ENCODE measurements at regions not wholly inside any gene's neighbourhood (a gene's known extent, or its start where the extent isn't known, plus 50 kb on each side); places are given as distances from the start of the nearest gene placed in this dataset.

- Mint-ChIP-seq H3K9me3 (peaks cover 5% of the 10 kb centered on the region), H3K4me1 (ENCODE audit: unreplicated experiment) (peaks cover 4% of the 10 kb centered on the region), H3K36me3 (no peaks in the 10 kb centered on the region), H3K27ac (no peak overlapping the region), H3K27me3 (no peaks in the 10 kb centered on the region), H3K4me3 (no peak overlapping the region)
- TF ChIP-seq CTCF (conservative IDR thresholded peaks at IDR 0.05), result no peak
- no peak for DNase-seq (ENCODE audit: extremely low spot score, unreplicated experiment)
These were observed 294.3 kb upstream of the SETBP1 start for GRCh38 chr18:44386401-44386800.

- TF ChIP-seq CTCF (conservative IDR thresholded peaks at IDR 0.05), result no peak
- Mint-ChIP-seq H3K27me3 (no peaks in the 10 kb centered on the region), H3K4me1 (ENCODE audit: unreplicated experiment) (peaks cover 9% of the 10 kb centered on the region), H3K9me3 (peaks cover 5% of the 10 kb centered on the region), H3K36me3 (no peaks in the 10 kb centered on the region), H3K4me3 (no peak overlapping the region), H3K27ac (no peak overlapping the region)
- no peak for DNase-seq (ENCODE audit: extremely low spot score, unreplicated experiment)
These were observed 292.4 kb upstream of the SETBP1 start for GRCh38 chr18:44388329-44388728.

GRCh38 chr18:44392933-44393332 lies 287.8 kb upstream of the SETBP1 start:
- H3K27me3 Mint-ChIP-seq, result no peaks in the 10 kb centered on the region
- peaks cover 19% of the 10 kb centered on the region for H3K4me1 Mint-ChIP-seq (ENCODE audit: unreplicated experiment)
- TF ChIP-seq CTCF (conservative IDR thresholded peaks at IDR 0.05), result no peak
- no peak for DNase-seq (ENCODE audit: extremely low spot score, unreplicated experiment)
- peak overlapping the region; percentile 15 for H3K27ac Mint-ChIP-seq
- peak overlapping the region; percentile 10 for H3K4me3 Mint-ChIP-seq
- H3K9me3 Mint-ChIP-seq, result peaks cover 5% of the 10 kb centered on the region
- H3K36me3 Mint-ChIP-seq, result no peaks in the 10 kb centered on the region

GRCh38 chr18:44393406-44393805 lies 287.3 kb upstream of the SETBP1 start:
- Mint-ChIP-seq H3K4me3 (peak overlapping the region; percentile 10), H3K27ac (peak overlapping the region; percentile 15), H3K36me3 (no peaks in the 10 kb centered on the region), H3K27me3 (no peaks in the 10 kb centered on the region), H3K9me3 (peaks cover 5% of the 10 kb centered on the region), H3K4me1 (ENCODE audit: unreplicated experiment) (peaks cover 19% of the 10 kb centered on the region)
- no peak for TF ChIP-seq CTCF (conservative IDR thresholded peaks at IDR 0.05)
- no peak for DNase-seq (ENCODE audit: extremely low spot score, unreplicated experiment)

GRCh38 chr18:44396550-44396949 lies 284.1 kb upstream of the SETBP1 start:
- H3K9me3 Mint-ChIP-seq, result no peaks in the 10 kb centered on the region
- H3K27me3 Mint-ChIP-seq, result no peaks in the 10 kb centered on the region
- no peak for TF ChIP-seq CTCF (conservative IDR thresholded peaks at IDR 0.05)
- H3K4me3 Mint-ChIP-seq, result no peak overlapping the region
- DNase-seq (ENCODE audit: extremely low spot score, unreplicated experiment), result no peak
- H3K4me1 Mint-ChIP-seq (ENCODE audit: unreplicated experiment), result peaks cover 22% of the 10 kb centered on the region
- no peaks in the 10 kb centered on the region for H3K36me3 Mint-ChIP-seq
- no peak overlapping the region for H3K27ac Mint-ChIP-seq

- Mint-ChIP-seq H3K27ac (no peak overlapping the region), H3K27me3 (no peaks in the 10 kb centered on the region), H3K36me3 (no peaks in the 10 kb centered on the region), H3K9me3 (no peaks in the 10 kb centered on the region), H3K4me3 (no peak overlapping the region), H3K4me1 (ENCODE audit: unreplicated experiment) (no peaks in the 10 kb centered on the region)
- no peak for DNase-seq (ENCODE audit: extremely low spot score, unreplicated experiment)
- TF ChIP-seq CTCF (conservative IDR thresholded peaks at IDR 0.05), result no peak
These were observed 271.6 kb upstream of the SETBP1 start for GRCh38 chr18:44409071-44409470.
